ACHN (cell line): ENCODE measurements at regions not wholly inside any gene's neighbourhood (a gene's known extent, or its start where the extent isn't known, plus 50 kb on each side); places are given as distances from the start of the nearest gene placed in this dataset.
"Not testable (repeated sequence)": the region's sequence is repeated elsewhere in the genome, so short reads cannot be mapped to it uniquely, and the experiment has no call there.

Source experiments
- DNase-seq: peaks from one replicate; pipeline ENCODE4 v3.0.0-alpha.2; 2015
- in situ Hi-C: cut with HindIII; loops from 2 replicates; pipeline ENCODE4 v1.10.0; 2017; ENCODE audit warnings: low sequenced_read_pairs, low pct_ligation_motif_present, low pct_unique_long_range_greater_than_20kb

DNA sequence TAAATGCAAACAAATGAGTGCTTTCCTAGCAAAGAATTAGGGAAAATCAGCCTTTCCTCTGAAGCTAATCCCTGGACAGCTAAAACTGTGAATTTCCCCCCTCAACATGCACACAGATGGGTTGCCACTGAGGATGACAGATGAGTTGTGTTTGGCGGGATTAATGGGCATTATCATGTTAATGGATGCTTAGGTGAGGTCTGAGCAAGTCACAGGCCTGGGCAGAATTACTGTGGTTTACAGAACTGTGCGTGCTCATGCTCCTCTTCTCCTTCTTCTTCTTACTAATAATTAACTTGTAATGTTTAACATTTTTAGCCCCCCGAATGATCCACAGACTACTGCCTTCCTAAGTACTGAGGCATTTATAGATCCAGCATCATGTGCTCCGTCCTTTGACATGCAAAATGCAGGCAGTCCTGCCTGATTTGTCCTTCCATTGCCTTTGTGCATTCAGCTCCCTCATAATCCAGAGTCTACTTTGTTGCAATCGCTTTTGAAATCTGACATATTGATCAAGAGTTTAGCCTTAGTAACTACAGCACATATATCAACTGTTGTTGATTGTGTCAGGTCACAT, 753.4 kb upstream of the MMS22L start:
- DNase-seq = no peak
- in situ Hi-C loops = no loop called here

GRCh38 chr6:98037571-98037970, 754.6 kb upstream of the MMS22L start:
- in situ Hi-C loops = no loop called here
- no peak for DNase-seq

DNA sequence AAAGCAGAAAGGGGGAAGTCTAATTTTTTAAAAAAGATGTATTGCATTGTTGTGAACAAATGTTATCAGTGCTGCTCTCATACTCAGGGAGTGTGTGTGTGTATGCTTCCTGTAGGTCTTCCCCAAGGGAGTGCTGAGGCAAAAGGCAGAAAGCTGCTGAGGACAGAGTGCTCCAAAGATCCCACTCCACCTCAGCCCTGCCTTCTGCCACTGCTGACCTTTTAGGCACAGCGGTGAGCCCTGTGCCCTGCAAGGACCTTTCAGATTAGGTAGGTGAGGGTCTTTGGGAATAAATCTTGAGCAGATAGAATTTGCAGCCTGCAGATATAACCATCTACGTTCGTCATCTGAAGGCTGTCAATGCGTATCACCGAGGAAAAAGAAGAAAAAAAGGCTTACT, 756.4 kb upstream of the MMS22L start:
- in situ Hi-C loops = no loop called here
- DNase-seq = no peak

GRCh38 chr6:98039904-98040607, 757.0 kb upstream of the MMS22L start:
- DNase-seq = peak; percentile 16

DNA sequence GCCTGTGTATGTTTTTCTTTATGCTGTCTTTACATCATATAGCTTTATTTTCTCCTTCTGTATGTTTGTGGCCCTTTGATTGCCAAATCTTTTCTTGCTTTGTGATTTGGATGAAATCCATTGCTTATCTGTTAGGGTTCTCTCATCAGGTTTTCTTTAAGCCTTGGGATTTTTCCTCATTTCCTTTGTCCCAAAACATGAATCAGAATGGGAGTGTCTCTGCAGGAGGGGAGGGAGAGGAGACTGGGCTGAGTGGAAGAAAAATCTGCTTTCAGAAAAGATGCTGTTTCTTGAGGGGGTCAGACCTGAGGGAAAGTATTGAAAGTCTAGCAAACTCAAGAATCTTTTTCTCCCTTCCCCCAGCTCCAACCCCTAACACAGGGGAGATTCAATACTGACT, 758.0 kb upstream of the MMS22L start:
- in situ Hi-C loops = no loop called here
- DNase-seq = no peak

More at GRCh38 chr6:98039904-98040607, 757.0 kb upstream of the MMS22L start:
- in situ Hi-C loops = no loop called here

- in situ Hi-C loops = no loop called here
- no peak for DNase-seq
Observed at GRCh38 chr6:98041921-98042320, 758.9 kb upstream of the MMS22L start.

DNA sequence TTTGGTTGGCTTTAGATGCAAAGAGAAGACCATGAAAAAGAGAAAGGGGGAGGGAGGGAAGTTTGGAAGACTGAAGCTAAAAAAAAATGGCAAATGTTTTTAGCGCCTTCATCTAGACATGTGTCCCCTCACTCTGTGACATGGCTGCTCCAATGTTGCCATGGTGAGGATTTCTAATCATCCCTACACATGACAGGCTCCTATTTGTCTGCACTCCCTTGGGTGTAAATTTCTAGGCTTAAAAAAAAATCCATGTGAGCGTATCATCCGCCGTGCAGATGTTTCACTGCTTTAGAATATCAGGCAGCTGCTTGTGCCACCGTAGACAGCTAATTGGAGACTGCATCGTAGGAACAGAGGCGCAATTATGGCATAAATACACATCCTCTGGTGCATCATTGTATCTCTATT, 761.1 kb upstream of the MMS22L start:
- in situ Hi-C loops = no loop called here
- DNase-seq = no peak

- in situ Hi-C loops = no loop called here
Observed at GRCh38 chr6:98044791-98045470, 761.9 kb upstream of the MMS22L start.

DNA sequence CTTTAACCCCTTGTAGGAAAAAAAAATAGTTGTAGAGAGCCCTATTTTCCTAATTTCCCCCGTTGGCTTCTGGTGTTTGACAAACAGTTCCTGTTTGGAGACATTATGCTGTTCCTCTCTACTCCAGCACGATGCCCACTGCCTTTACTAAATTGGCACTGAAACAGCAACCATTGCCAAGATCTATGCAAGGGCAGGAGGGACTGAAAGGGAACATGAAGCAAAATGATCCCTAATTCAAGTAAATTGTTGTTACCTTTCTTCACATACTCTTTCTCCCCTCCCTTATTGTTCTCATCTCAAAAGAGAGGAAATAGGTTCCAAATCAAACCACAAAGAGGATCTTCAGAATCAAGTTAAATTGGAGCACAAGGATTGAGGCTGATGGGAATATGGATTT, 764.1 kb upstream of the MMS22L start:
- in situ Hi-C loops = no loop called here
- no peak for DNase-seq

More at GRCh38 chr6:98044791-98045470, 761.9 kb upstream of the MMS22L start:
- no peak for DNase-seq

DNA sequence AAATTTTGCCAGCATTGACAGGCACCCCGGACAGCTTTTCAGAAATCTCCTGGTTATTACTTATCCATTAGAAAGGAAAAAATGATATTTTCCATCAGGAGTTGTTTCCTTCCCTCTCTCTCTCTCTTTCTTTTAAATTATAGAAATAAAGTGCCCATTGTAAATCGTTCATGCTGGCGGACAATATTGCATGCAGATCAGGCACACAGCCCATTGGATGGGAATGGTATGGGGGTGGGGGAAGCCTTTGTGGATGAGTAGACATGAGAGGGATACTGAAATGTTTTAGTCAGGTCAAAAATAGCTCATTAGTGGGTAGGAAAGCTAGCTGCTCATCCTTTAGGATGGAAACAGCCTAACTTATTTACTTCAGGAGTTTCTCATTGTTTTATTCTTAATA, 764.9 kb upstream of the MMS22L start:
- DNase-seq = no peak
- in situ Hi-C loops = no loop called here

DNA sequence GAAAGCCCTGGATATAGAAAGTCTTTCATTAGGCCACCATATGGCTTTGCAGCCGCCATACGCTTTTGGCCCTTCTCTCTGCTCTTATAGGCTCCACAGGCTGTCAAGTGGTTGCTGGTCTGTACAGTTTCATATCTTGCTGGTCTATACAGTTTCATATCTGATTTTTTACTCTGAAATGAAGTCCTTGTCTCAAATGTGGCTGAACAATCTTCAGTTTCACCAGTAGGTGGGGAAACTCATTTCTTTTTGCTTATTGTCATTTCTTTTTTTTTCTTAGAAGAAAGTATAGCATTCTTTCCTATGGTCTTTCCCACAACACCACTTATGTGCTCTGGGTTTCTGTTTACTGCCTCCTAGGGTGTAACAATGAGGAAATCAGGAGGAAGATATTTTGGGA, 771.4 kb upstream of the MMS22L start:
- in situ Hi-C loops = no loop called here
- peak; percentile 14 for DNase-seq

DNA sequence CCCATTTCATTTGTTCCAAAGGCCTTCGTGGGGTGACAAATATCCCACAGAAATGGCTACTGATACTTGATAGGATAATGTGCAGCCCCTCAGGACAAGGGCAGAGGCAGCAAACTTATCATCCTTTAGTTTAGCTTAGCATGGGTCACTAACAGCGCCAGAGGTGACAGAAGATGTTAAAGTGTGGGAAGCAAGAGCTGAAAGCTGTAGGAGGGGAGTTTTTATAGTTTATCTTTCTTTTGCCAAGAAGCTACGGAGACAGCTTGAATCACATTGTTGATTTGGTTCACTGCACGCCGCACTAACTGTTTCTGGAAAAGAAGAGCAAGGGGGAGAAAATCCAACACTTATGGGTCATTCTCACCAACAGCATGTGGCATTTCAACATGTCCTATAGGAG, 773.9 kb upstream of the MMS22L start:
- in situ Hi-C loops = no loop called here
- no peak for DNase-seq

DNA sequence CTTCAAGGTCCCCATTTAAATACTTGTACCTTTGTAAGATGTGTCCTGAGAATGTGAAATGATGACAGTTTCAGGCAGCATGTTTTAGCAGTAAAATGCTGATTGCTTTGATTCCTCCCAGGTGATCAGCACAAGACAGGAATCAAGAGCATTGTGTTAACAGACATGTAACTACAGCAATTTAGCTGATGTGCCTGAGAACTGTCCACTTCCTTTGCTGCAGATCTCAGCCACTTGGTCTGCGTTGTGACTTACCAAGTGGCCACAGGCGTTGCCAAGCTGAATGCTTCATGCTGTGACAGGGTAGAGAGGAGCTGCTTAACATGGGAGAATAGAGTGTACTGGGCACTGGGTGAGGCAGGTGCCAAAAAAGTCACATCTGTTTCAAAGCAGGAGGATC, 767.0 kb upstream of the POU3F2 start:
- in situ Hi-C loops = no loop called here

GRCh38 chr6:98088537-98088936, 745.8 kb upstream of the POU3F2 start:
- in situ Hi-C loops = not testable (repeated sequence)

More for the DNA sequence above, 767.0 kb upstream of the POU3F2 start:
- no peak for DNase-seq

DNA sequence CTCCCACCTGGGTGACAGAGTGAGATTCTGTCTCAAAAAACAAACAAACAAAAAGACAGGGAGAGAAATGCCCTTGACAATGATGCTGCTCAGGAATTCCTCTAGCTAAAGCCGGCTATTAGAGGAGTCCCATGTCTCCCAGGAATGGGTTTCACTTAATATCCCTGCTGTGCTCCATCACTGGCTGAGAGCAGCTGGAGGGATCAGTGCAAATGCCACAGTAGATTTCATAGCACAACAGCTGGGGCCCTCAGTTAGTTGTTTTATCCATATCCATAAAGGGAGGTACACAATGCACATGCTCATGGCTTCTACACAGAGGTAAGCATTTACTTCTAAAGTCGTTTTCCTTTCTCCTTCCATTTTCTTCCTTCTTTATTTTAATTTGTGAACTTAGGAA, 742.0 kb upstream of the POU3F2 start:
- DNase-seq = no peak
- in situ Hi-C loops = no loop called here

More at GRCh38 chr6:98088537-98088936, 745.8 kb upstream of the POU3F2 start:
- DNase-seq = not testable (repeated sequence)

DNA sequence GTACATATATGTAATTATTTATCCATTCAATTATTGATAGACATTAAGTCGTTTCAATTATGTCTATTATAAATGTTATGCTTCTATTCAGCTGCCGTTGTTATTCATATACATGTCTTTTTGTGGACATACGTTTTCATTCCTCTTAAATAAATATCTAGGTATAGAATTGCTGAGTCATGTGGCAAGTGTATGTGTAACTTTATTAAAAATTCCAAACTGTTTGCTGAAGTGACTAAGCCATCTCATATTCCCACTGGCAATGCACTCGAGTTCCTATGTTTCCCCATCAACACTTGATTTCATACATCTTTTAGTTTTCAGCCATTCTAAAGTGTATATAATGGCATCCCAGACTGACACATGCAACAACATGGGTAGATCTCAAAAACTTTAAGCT, 739.7 kb upstream of the POU3F2 start:
- no peak for DNase-seq
- in situ Hi-C loops = no loop called here

DNA sequence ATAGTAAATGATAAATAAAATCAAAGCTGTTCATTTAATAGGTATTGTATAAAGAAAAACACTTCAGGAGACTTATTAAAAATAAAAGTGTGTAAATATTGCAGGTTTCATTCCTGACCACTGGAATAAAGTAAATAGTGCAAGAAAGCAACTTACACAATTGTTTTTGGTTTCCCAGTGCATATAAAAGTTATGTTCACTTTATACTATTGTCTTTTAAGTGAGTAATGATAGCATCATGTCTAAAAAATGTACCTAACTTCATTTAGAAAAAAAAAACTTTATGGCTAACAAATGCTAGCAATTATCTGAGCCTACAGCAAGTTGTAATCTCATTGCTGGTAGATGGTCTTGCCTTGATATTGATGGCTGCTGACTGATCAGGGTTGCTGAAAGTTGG, 726.6 kb upstream of the POU3F2 start:
- no peak for DNase-seq
- in situ Hi-C loops = no loop called here

DNA sequence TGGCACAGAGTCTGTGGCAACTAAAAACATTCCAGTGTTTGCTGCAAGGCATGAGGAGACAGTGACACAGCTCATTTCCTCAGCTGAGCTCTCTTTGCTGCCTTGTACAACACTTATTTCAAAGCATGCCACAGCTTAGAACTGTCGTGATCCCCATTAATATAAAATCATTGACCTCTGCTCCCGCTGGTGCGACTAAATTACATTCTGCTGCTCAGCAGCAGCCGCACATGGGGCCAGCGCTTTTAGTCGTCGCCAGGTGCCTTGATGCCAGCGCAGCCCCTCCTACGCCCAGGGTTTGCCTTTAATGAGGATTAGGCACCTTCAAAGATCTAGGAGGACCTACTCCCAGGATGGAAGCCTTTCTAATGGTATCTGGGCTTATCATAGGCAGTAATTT, 717.9 kb upstream of the POU3F2 start:
- no peak for DNase-seq
- in situ Hi-C loops = no loop called here

- in situ Hi-C loops = no loop called here
- no peak for DNase-seq
Observed at GRCh38 chr6:98117068-98117467, 717.3 kb upstream of the POU3F2 start.
